HepG2 (cell line): ENCODE measurements at regions not wholly inside any gene's neighbourhood (a gene's known extent, or its start where the extent isn't known, plus 50 kb on each side); places are given as distances from the start of the nearest gene placed in this dataset.

Experiments used
- AFF4 ChIP-seq: sonication (generic); formaldehyde crosslinking; IDR thresholded peaks from 2 replicates; pipeline ENCODE4 v1.4.0; 2020; ENCODE audit warnings: missing genetic modification reagents
- BATF2 ChIP-seq: sonication (generic); formaldehyde crosslinking; IDR thresholded peaks from 2 replicates; pipeline ENCODE4 v1.8.0; 2022; ENCODE audit warnings: mild to moderate bottlenecking, missing genetic modification reagents, moderate library complexity
- FOXC1 ChIP-seq: sonication (generic); formaldehyde crosslinking; IDR thresholded peaks from 2 replicates; pipeline ENCODE4 v1.8.0; 2022; ENCODE audit warnings: mild to moderate bottlenecking, missing genetic modification reagents, borderline replicate concordance
- FOXM1 ChIP-seq: sonication (generic); formaldehyde crosslinking; IDR thresholded peaks from 2 replicates; pipeline ENCODE4 v1.5.0; 2020; ENCODE audit warnings: missing genetic modification reagents
- FOXP1 ChIP-seq, 2 experiments: fragments of 450-650 bp in 1 of 2; IDR thresholded peaks; 2 replicates each; pipeline ENCODE4 v1.6.1; 2017 to 2018; ENCODE audit warnings: antibody characterized with exemption in 1 of 2
- GZF1 ChIP-seq: sonication (generic); formaldehyde crosslinking; IDR thresholded peaks from 2 replicates; pipeline ENCODE4 v1.5.1; 2020; ENCODE audit warnings: mild to moderate bottlenecking, missing genetic modification reagents
- HNRNPK ChIP-seq: fragments of 200-400 bp; formaldehyde crosslinking; IDR thresholded peaks from 2 replicates; pipeline ENCODE4 v1.6.1; 2018; ENCODE audit warnings: low read length, low read depth, moderate library complexity, mild to moderate bottlenecking; ENCODE audit not compliant: poor library complexity, severe bottlenecking
- PPARG ChIP-seq: conservative IDR thresholded peaks from 2 replicates; pipeline ENCODE4 v1.6.1; 2016; ENCODE audit warnings: missing biosample characterization, missing genetic modification reagents
- PTBP1 ChIP-seq: fragments of 200-400 bp; formaldehyde crosslinking; IDR thresholded peaks from 2 replicates; pipeline ENCODE4 v1.6.1; 2018; ENCODE audit warnings: low read length, low read depth; ENCODE audit not compliant: poor library complexity, severe bottlenecking
- SCMH1 ChIP-seq: sonication (generic); formaldehyde crosslinking; IDR thresholded peaks from 2 replicates; pipeline ENCODE4 v1.9.0; 2021; ENCODE audit warnings: missing genetic modification reagents, mild to moderate bottlenecking, borderline replicate concordance
- SIX1 ChIP-seq: sonication (generic); formaldehyde crosslinking; IDR thresholded peaks from 2 replicates; pipeline ENCODE4 v1.4.0; 2020; ENCODE audit warnings: missing genetic modification reagents, borderline replicate concordance
- TBL1XR1 ChIP-seq: fragments of 150-350 bp; IDR thresholded peaks from 2 replicates; pipeline ENCODE4 v1.6.1; 2014; ENCODE audit warnings: borderline replicate concordance, low read length; ENCODE audit not compliant: partially characterized antibody
- ZFX ChIP-seq: sonication (generic); formaldehyde crosslinking; IDR thresholded peaks from 2 replicates; pipeline ENCODE4 v1.4.0; 2020; ENCODE audit warnings: mild to moderate bottlenecking, low read depth, missing genetic modification reagents, moderate library complexity
- ZIK1 ChIP-seq: sonication (generic); formaldehyde crosslinking; IDR thresholded peaks from 2 replicates; pipeline ENCODE4 v1.5.0; 2020; ENCODE audit warnings: mild to moderate bottlenecking, low read depth, missing genetic modification reagents, borderline replicate concordance
- ZNF24 ChIP-seq: fragments of 450-650 bp; IDR thresholded peaks from 2 replicates; pipeline ENCODE4 v1.6.1; 2017; ENCODE audit warnings: antibody characterized with exemption, mild to moderate bottlenecking
- ZNF501 ChIP-seq: sonication (generic); formaldehyde crosslinking; IDR thresholded peaks from 2 replicates; pipeline ENCODE4 v1.5.1; 2020; ENCODE audit warnings: mild to moderate bottlenecking, moderate library complexity, missing genetic modification reagents
- ZNF574 ChIP-seq: sonication (generic); formaldehyde crosslinking; IDR thresholded peaks from 2 replicates; pipeline ENCODE4 v1.4.0; 2020; ENCODE audit warnings: missing genetic modification reagents
- ZNF687 ChIP-seq: sonication (generic); formaldehyde crosslinking; IDR thresholded peaks from 2 replicates; pipeline ENCODE4 v1.5.1; 2020; ENCODE audit warnings: mild to moderate bottlenecking, missing genetic modification reagents, moderate library complexity
- ZNF703 ChIP-seq: sonication (generic); formaldehyde crosslinking; IDR thresholded peaks from 2 replicates; pipeline ENCODE4 v1.5.1; 2020; ENCODE audit warnings: missing genetic modification reagents, mild to moderate bottlenecking, moderate library complexity, borderline replicate concordance

GRCh38 chr9:90458485-90458884 is 184.1 kb downstream of the DIRAS2 start (continued):
- TF ChIP-seq FOXC1 (no peak), ZNF24 (peak; percentile 83; the same call in 1 of the 2 replicates), ZNF501 (CRISPR knock-in tag) (no peak), BATF2 (CRISPR knock-in tag) (no peak), AFF4 (CRISPR knock-in tag) (no peak), GZF1 (no peak), PTBP1 (no peak), FOXM1 (no peak), ZNF687 (CRISPR knock-in tag) (no peak), HNRNPK (no peak), ZIK1 (no peak), SCMH1 (no peak), FOXP1 (IDR thresholded peaks at IDR 0.05) (no peak), FOXP1 (CRISPR knock-in tag; IDR thresholded peaks at IDR 0.05) (0 out of 2 replicates have a peak, but pooled peaks have one; percentile 14), TBL1XR1 (no peak), PPARG (CRISPR knock-in tag) (0 out of 2 replicates have a peak, but pooled peaks have one; percentile 24), ZFX (CRISPR knock-in tag) (no peak), ZNF574 (CRISPR knock-in tag) (peak; percentile 44; the same call in 1 of the 2 replicates), SIX1 (no peak), ZNF703 (CRISPR knock-in tag) (no peak)
